ENCODE measurements at regions not wholly inside any gene's neighbourhood (a gene's known extent, or its start where the extent isn't known, plus 50 kb on each side); places are given as distances from the start of the nearest gene placed in this dataset.
"Not testable (repeated sequence)": the region's sequence is repeated elsewhere in the genome, so short reads cannot be mapped to it uniquely, and the experiment has no call there.

DNA sequence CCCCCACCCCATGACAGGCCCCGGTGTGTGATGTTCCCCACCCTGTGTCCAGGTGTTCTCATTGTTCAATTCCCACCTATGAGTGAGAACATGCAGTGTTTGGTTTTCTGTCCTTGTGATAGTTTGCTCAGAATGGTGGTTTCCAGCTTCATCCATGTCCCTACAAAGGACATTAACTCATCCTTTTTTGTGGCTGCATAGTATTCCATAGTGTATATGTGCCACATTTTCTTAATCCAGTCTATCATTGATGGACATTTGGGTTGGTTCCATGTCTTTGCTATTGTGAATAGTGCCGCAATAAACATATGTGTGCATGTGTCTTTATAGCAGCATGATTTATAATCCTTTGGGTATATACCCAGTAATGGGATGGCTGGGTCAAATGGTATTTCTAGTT is 59.7 kb upstream of the ANKRD55 start:
- H3K27ac Mint-ChIP-seq; H3K4me1 Mint-ChIP-seq; CTCF ChIA-PET; H3K27me3 Mint-ChIP-seq; DNase-seq; H3K36me3 Mint-ChIP-seq (ENCODE audit: low read depth); POLR2A ChIA-PET; H3K4me3 Mint-ChIP-seq: not testable (repeated sequence)
- peaks cover 17% of the 10 kb centered on the region for H3K9me3 Mint-ChIP-seq

DNA sequence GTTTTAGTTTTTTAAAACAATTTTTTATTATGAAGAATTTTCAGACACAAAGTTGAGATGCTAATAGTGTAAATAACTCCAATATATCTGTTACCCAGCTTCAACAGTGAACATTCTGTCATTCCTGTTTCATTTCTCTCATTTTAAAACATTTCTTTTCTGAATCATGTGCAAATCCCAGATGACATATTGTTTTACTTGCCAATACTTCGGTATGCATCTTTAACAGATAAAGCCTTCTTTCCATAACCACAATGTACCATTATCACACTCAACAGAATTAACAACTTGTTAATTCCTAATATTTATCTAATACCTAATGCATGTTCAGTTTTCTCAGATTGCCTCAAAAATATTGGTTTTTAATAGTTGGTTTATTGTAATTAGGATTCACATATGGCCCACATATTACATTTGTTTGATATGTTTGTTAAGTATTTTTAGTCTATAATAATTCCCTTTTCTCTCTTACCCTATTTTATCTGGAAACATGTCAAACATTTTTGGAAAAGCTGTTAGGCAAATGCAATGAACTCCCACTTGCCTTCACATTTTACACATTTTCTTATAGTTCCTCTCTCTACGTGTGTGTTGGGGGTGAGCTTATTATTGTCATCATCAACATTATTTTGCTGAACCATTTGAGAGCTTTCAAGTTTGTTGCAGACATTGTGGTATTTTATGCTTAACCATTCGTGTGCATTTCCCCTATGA is 58.7 kb upstream of the ANKRD55 start:
- no peak overlapping the region for H3K4me3 Mint-ChIP-seq
- no peak overlapping the region for H3K27ac Mint-ChIP-seq
- POLR2A ChIA-PET = no interaction called here
- H3K4me1 Mint-ChIP-seq = peaks cover 10% of the 10 kb centered on the region
- H3K27me3 Mint-ChIP-seq = no peaks in the 10 kb centered on the region
- no peaks in the 10 kb centered on the region for H3K36me3 Mint-ChIP-seq (ENCODE audit: low read depth)
- no peak for DNase-seq
- CTCF ChIA-PET = interaction anchor here (0.6 kb wide), 1 partner anchor 178 kb away, joined by 3 read pairs; no protein-coding TSS in a partner anchor
- H3K9me3 Mint-ChIP-seq = peaks cover 17% of the 10 kb centered on the region

DNA sequence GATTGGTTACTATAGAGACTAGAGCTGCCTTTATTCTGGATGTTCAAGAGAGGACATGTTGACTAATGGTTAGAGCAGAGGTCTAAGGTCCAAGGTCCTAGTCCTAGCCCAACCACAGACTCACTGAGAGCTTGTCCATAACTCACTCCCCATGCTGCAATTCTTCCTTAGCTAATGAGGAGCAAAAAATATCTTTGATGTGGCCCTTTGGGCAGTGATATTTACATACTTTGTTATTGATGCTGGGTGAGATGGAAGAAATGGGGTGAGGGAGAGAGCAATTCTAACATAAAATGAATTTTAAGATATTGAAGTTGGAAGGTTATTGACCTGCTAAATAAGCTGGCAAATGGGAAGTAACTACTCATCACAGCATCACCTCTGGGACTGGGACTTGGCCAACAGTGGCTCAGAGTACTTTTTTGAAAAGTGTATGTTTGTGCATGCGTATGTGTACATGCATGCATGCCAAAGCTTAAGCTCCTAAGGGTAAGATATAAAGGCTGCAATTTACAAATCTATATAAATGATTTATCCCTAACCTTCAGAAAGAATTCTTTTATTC is 58.0 kb upstream of the ANKRD55 start:
- no peak for DNase-seq
- CTCF ChIA-PET = interaction anchor here (0.7 kb wide), 1 partner anchor 14 kb away, joined by 3 read pairs; no protein-coding TSS in a partner anchor
- no peaks in the 10 kb centered on the region for H3K36me3 Mint-ChIP-seq (ENCODE audit: low read depth)
- peaks cover 10% of the 10 kb centered on the region for H3K4me1 Mint-ChIP-seq
- POLR2A ChIA-PET = interaction anchor here (0.6 kb wide), 1 partner anchor 149 kb away, joined by 3 read pairs; no protein-coding TSS in a partner anchor
- no peak overlapping the region for H3K27ac Mint-ChIP-seq
- no peaks in the 10 kb centered on the region for H3K27me3 Mint-ChIP-seq
- H3K9me3 Mint-ChIP-seq = peaks cover 13% of the 10 kb centered on the region
- no peak overlapping the region for H3K4me3 Mint-ChIP-seq

DNA sequence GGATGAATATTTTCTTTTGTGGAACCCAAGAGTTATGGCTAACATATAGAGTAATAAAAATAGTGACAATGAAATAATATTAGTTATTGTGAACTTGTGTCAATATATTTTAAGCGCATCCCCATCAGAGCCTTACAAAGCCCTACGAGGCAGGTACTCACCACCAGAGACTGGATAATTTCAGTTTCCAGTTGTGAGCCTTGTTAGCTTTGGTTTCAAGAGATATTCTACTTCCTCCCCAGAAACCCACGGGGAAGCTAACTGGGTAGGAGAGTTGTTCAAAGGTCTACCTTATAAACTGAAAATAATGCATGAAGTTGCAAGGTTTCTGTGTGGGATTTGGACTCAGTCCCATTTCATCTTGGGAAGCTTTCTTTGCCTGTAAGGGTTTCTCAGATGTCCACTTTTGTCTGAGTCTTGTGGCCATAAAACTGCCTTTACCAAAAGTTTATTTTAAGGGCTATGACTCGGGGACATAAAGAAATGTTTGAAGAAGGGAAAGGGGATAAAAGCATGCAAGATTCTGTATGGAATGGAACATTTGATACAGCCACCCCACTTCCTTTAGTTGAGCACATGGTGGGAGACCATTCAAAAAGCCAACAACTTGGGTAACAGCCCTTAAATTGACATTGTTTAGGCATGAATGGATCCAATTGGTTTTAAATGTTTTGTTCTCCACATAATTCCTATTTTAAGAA is 57.4 kb upstream of the ANKRD55 start:
- H3K4me3 Mint-ChIP-seq = no peak overlapping the region
- CTCF ChIA-PET = interaction anchor here (0.7 kb wide), 1 partner anchor 14 kb away, joined by 3 read pairs; no protein-coding TSS in a partner anchor
- peaks cover 13% of the 10 kb centered on the region for H3K9me3 Mint-ChIP-seq
- no peaks in the 10 kb centered on the region for H3K36me3 Mint-ChIP-seq (ENCODE audit: low read depth)
- peaks cover 10% of the 10 kb centered on the region for H3K4me1 Mint-ChIP-seq
- no peaks in the 10 kb centered on the region for H3K27me3 Mint-ChIP-seq
- no peak overlapping the region for H3K27ac Mint-ChIP-seq
- no peak for DNase-seq
- POLR2A ChIA-PET = interaction anchor here (0.6 kb wide), 1 partner anchor 150 kb away, joined by 3 read pairs; no protein-coding TSS in a partner anchor

DNA sequence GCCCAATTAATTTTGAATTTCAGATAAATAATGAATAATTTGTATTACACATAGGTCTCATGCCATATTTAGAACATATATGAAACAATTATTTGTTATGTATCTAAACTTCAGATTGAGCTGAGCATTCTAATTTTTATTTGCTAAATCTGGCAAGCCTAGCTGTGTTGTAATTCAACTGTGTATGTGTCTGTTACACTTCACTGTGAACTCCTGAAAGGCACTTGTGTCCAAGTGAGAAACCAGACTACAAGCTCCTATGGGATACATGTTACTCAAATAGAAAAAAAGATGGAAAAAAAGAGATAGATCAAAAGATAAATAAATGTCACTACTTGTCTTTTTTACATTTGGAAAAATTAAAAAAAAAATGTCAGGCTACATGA is 56.5 kb upstream of the ANKRD55 start:
- ChIA-PET POLR2A (no interaction called here), CTCF (interaction anchor here (0.5 kb wide), 1 partner anchor 96 kb away, joined by 3 read pairs; no protein-coding TSS in a partner anchor)
- Mint-ChIP-seq H3K9me3 (peaks cover 16% of the 10 kb centered on the region), H3K36me3 (ENCODE audit: low read depth) (no peaks in the 10 kb centered on the region), H3K4me3 (no peak overlapping the region), H3K4me1 (peaks cover 10% of the 10 kb centered on the region), H3K27me3 (no peaks in the 10 kb centered on the region), H3K27ac (no peak overlapping the region)
- no peak for DNase-seq

DNA sequence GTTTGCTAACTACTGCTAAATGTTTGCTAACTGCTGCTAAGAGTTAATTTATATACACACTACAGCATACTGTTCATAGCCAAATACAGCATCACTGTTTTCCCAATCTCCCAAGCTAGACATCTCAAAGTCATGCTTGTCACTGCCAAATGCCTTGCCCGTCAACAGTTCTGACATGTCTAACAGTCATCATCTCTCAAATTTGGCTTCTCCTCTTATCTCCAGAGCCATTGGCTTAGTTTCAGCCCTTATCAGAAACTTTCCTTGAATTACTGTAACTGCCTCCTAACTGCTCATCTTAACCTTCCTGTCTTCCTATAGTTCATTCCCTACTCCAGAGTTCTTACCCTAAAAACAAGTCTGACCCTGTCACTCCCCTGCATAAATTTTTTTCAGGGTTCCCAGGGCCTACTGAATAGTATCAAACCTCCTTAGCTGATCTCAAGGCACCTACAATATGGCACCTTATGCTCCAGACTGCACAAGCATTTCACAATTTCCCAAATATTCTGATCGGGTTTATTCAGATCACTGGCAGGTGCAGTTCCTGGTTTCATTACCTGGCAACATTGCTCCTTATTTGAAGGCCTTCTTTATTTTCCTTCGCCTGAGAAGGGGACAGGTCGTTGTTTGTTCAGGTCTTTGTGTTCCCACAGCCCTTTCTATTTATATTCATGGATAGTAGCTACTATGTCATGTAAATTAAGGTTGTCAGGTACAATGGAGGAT is 55.9 kb upstream of the ANKRD55 start:
- Mint-ChIP-seq H3K4me3 (no peak overlapping the region), H3K36me3 (ENCODE audit: low read depth) (no peaks in the 10 kb centered on the region), H3K27ac (no peak overlapping the region), H3K4me1 (peaks cover 10% of the 10 kb centered on the region), H3K9me3 (peaks cover 11% of the 10 kb centered on the region), H3K27me3 (no peaks in the 10 kb centered on the region)
- ChIA-PET CTCF (no interaction called here), POLR2A (no interaction called here)
- no peak for DNase-seq

DNA sequence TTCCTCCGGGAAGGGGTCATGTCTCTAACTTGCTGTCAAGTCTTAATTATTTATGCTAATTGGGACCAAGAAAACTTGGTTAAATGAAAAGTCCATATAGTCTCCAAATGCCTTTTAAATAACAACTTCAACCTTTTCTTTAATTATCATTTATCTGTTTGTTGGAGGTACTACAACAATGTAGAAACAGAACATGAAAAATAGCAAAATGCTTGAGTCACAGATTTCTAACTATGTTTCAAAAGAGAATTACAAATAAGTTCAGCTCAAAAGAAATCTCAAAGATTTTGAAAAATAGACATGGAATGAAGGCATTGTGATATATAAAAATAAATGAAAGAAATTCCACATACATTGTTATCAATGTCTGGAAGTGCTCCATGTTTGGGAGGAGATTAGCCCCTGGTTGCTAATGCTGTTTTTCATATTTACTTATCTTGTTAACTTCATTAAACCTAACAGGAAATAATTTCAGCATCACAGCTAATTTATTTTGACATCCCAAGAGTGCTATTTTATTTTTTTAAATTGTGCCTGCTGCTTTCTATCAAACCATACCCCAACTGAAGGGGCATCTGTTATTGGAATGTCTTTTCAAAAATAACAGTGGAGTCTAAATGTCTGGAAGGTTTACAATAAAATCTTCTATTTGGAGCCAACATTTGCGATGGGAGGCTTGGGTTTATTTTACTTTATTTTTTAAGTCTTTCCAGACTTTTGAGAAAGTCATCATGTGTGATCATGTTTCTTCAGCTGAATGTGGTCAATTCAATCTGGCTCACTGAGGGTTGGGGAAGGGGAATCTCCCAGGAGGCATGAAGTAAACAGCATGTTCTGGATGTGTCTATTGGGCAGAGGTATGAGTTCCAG is 53.1 kb upstream of the ANKRD55 start:
- no peak overlapping the region for H3K4me3 Mint-ChIP-seq
- H3K27ac Mint-ChIP-seq = no peak overlapping the region
- H3K36me3 Mint-ChIP-seq (ENCODE audit: low read depth) = no peaks in the 10 kb centered on the region
- no peak for DNase-seq
- H3K4me1 Mint-ChIP-seq = peaks cover 5% of the 10 kb centered on the region
- ChIA-PET POLR2A (no interaction called here), CTCF (interaction anchor here (1.2 kb wide), 1 partner anchor 555 kb away, joined by 6 read pairs; no protein-coding TSS in a partner anchor)
- H3K27me3 Mint-ChIP-seq = no peaks in the 10 kb centered on the region
- peaks cover 4% of the 10 kb centered on the region for H3K9me3 Mint-ChIP-seq

DNA sequence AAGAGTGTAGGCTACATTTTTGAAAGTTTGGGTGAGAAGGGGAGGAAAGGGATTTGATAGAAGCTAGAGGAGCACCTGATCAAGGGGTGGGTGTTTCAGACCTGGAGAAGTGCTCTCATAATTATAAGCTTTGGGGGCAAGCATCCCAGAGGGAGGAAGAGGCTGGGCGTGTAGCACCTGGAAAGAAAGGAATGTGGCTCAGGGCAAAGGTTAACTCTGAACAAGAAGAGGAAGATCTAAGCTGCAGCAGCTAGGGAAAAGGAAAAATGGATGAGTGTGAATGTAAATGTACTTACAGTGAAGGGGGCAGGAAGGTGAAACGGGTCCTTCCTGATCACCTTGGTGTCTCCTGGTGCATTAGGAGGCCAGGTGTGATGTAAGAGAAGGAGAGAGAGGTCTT is 49.8 kb upstream of the ANKRD55 start:
- Mint-ChIP-seq H3K4me3 (no peak overlapping the region), H3K27ac (no peak overlapping the region), H3K27me3 (no peaks in the 10 kb centered on the region), H3K9me3 (peaks cover 4% of the 10 kb centered on the region), H3K36me3 (ENCODE audit: low read depth) (no peaks in the 10 kb centered on the region), H3K4me1 (no peaks in the 10 kb centered on the region)
- no peak for DNase-seq
- ChIA-PET CTCF (interaction anchor here (1.1 kb wide), 1 partner anchor 12 kb away, joined by 4 read pairs; no protein-coding TSS in a partner anchor), POLR2A (no interaction called here)

Data from activated CD4-positive, alpha-beta T cell treated with anti-CD3 and anti-CD28 coated beads, Interleukin-2, amount 10 ng/mL, durations not matched to agents 7 days and 5 days (primary cell).